HCT116 (cell line): ENCODE measurements at regions not wholly inside any gene's neighbourhood (a gene's known extent, or its start where the extent isn't known, plus 50 kb on each side); places are given as distances from the start of the nearest gene placed in this dataset.

Source experiments
- ATAC-seq: fragments of 200-7000 bp; cut with Tn5 transposase; 2 replicates; pipeline ENCODE4 v1.9.1; 2020; ENCODE audit warnings: mild to moderate bottlenecking, moderate library complexity
- BruUV-seq: library from RNA; stranded (reverse); fragments of 400-500 nt; replicated peaks from 2 replicates; lab custom pipeline; 2021; lab: Mats Ljungman, UMichigan
- CTCF ChIA-PET: fragments of 300-600 bp; sonication (Branson Sonifier 250); formaldehyde crosslinking; loops from one replicate; lab custom pipeline; 2021; ENCODE audit warnings: antibody characterized with exemption; lab: Charles Lee
- POLR2A ChIA-PET: fragments of 300-600, 350-600 bp; sonication (Branson Sonifier 250); formaldehyde crosslinking; loops from one replicate; lab custom pipeline; 2021; ENCODE audit warnings: antibody characterized with exemption; lab: Charles Lee
- RAD21 ChIA-PET, 2 experiments: fragments of 300-600 bp; sonication (Branson Sonifier 250); formaldehyde crosslinking; loops; one replicate each; lab custom pipeline; 2023; ENCODE audit warnings: low total read pairs in 2 of 2; ENCODE audit not compliant: uncharacterized antibody in 2 of 2, unreplicated experiment in 2 of 2, low non-redundant PET in 1 of 2; lab: Charles Lee
- DNase-seq: peaks from one replicate; pipeline ENCODE4 v3.0.0-alpha.2; 2010; ENCODE audit warnings: low read depth, low spot score
- H2AFZ ChIP-seq: fragments of 200-600 bp; shearing (Covaris generic), sonication (generic); 2 replicates; pipeline ENCODE4 v1.6.1; 2017; ENCODE audit warnings: low read depth, mixed run types, mixed read lengths, antibody characterized with exemption, low read length; ENCODE audit not compliant: poor library complexity, severe bottlenecking
- H3K27ac ChIP-seq: 2 replicates; pipeline ENCODE4 v1.5.1; 2012; ENCODE audit warnings: low read depth, low read length
- H3K27me3 ChIP-seq: fragments of 200-600 bp; sonication (generic); 2 replicates; pipeline ENCODE4 v1.6.1; 2016; ENCODE audit warnings: mixed run types, low read length, mixed read lengths; ENCODE audit not compliant: insufficient read depth
- H3K36me3 ChIP-seq, 2 experiments: fragments of 200-500 bp in 1 of 2; fragments of 200-600 bp in 1 of 2; sonication (Bioruptor generic) in 1 of 2; sonication (generic) in 1 of 2; 2 replicates each; pipeline versions ENCODE4 v1.5.1 to v1.6.1; 2014 to 2016; ENCODE audit warnings: low read length in 2 of 2, inconsistent platforms in 1 of 2, mixed read lengths in 1 of 2, mixed run types in 1 of 2; ENCODE audit not compliant: insufficient read depth in 2 of 2, control insufficient read depth in 1 of 2
- H3K4me1 ChIP-seq, 2 experiments: fragments of 200-600 bp in 1 of 2; sonication (generic) in 1 of 2; 2 replicates each; pipeline versions ENCODE4 v1.5.1 to v1.6.1; 2012 to 2017; ENCODE audit warnings: low read length in 2 of 2, inconsistent platforms in 1 of 2, mild to moderate bottlenecking in 1 of 2, mixed read lengths in 1 of 2, mixed run types in 1 of 2, moderate library complexity in 1 of 2; ENCODE audit not compliant: insufficient read depth in 2 of 2, control insufficient read depth in 1 of 2
- H3K4me2 ChIP-seq: fragments of 200-600 bp; sonication (generic); 2 replicates; pipeline ENCODE4 v1.6.1; 2017; ENCODE audit warnings: mixed run types, low read length, mixed read lengths
- H3K4me3 ChIP-seq, 2 experiments: fragments of 200-600 bp in 1 of 2; sonication (generic) in 1 of 2; replicated peaks in 1 of 2; 2 replicates each; pipeline ENCODE4 v1.5.1; 2011 to 2016; ENCODE audit warnings: low read length in 2 of 2, control low read depth in 1 of 2, low read depth in 1 of 2, mild to moderate bottlenecking in 1 of 2, mixed read lengths in 1 of 2, mixed run types in 1 of 2
- H3K79me2 ChIP-seq: fragments of 200-600 bp; sonication (generic); 2 replicates; pipeline ENCODE4 v1.6.1; 2017; ENCODE audit warnings: mild to moderate bottlenecking, mixed run types, low read length, moderate library complexity, mixed read lengths; ENCODE audit not compliant: insufficient read depth
- H3K9ac ChIP-seq: fragments of 200-600 bp; sonication (generic); 2 replicates; pipeline ENCODE4 v1.6.1; 2016; ENCODE audit warnings: low read length, mixed read lengths
- H3K9me2 ChIP-seq: fragments of 200-600 bp; sonication (generic), shearing (Covaris generic); 2 replicates; pipeline ENCODE4 v1.6.1; 2017; ENCODE audit warnings: mixed run types, mild to moderate bottlenecking, moderate library complexity; ENCODE audit not compliant: insufficient read depth
- H3K9me3 ChIP-seq, 2 experiments: fragments of 200-500 bp in 1 of 2; fragments of 200-600 bp in 1 of 2; sonication (Bioruptor generic) in 1 of 2; sonication (generic) in 1 of 2; 2 replicates each; pipeline ENCODE4 v1.6.1; 2014 to 2017; ENCODE audit warnings: low read length in 2 of 2, mixed read lengths in 2 of 2, inconsistent platforms in 1 of 2, low read depth in 1 of 2, mild to moderate bottlenecking in 1 of 2, mixed run types in 1 of 2, moderate library complexity in 1 of 2; ENCODE audit not compliant: control insufficient read depth in 1 of 2, insufficient read depth in 1 of 2
- H4K20me1 ChIP-seq: fragments of 200-600 bp; sonication (generic), shearing (Covaris generic); 2 replicates; pipeline ENCODE4 v1.6.1; 2017; ENCODE audit warnings: mixed run types, mild to moderate bottlenecking, moderate library complexity; ENCODE audit not compliant: insufficient read depth
- CBX3 ChIP-seq: IDR thresholded peaks from 2 replicates; pipeline ENCODE4 v1.6.1; 2012; ENCODE audit warnings: low read depth
- CEBPB ChIP-seq: IDR thresholded peaks from 2 replicates; pipeline ENCODE4 v1.6.1; 2012; ENCODE audit warnings: low read depth
- JUND ChIP-seq: IDR thresholded peaks from 2 replicates; pipeline ENCODE4 v1.6.1; 2012
- POLR2AphosphoS5 ChIP-seq: IDR thresholded peaks from 2 replicates; pipeline ENCODE4 v1.6.1; 2011; ENCODE audit warnings: mild to moderate bottlenecking, low read depth, low read length, moderate library complexity
- RAD21 ChIP-seq: IDR thresholded peaks from 2 replicates; pipeline ENCODE4 v1.6.1; 2012; ENCODE audit warnings: low read depth, mild to moderate bottlenecking
- TCF7L2 ChIP-seq: IDR thresholded peaks from 2 replicates; pipeline ENCODE4 v1.7.0; 2011; ENCODE audit warnings: borderline replicate concordance, inconsistent platforms; ENCODE audit not compliant: insufficient read depth, insufficient read length; ENCODE audit errors: extremely low read depth
- ZFX ChIP-seq: fragments of 450-650 bp; IDR thresholded peaks from 2 replicates; pipeline ENCODE4 v1.6.1; 2017
- ZNF274 ChIP-seq: fragments of 200-500 bp; sonication (Bioruptor generic); IDR thresholded peaks from 2 replicates; pipeline ENCODE4 v1.6.1; 2014; ENCODE audit warnings: mild to moderate bottlenecking, low read depth, low read length, inconsistent platforms
- intact Hi-C: fragments of 100-400 bp; cut with micrococcal nuclease; formaldehyde crosslinking; loops from 2 replicates; pipeline ENCODE4 v1.10.0; 2022
- TF ChIP-seq, protein P1 (sequence below), 3 experiments: fragments of 200-600 bp in 1 of 3; sonication (generic) in 1 of 3; IDR thresholded peaks in 2 of 3; conservative IDR thresholded peaks in 1 of 3; 2 replicates each; pipeline ENCODE4 v1.5.1; 2012 to 2017; ENCODE audit warnings: low read depth in 2 of 3, low read length in 2 of 3, antibody characterized with exemption in 1 of 3, borderline replicate concordance in 1 of 3, control low read depth in 1 of 3, mild to moderate bottlenecking in 1 of 3, mixed read lengths in 1 of 3, mixed run types in 1 of 3, moderate library complexity in 1 of 3; ENCODE audit not compliant: insufficient read depth in 1 of 3
- TF ChIP-seq, protein P2 (sequence below): IDR thresholded peaks from 2 replicates; pipeline ENCODE4 v1.6.1; 2012
- TF ChIP-seq, protein P3 (sequence below): IDR thresholded peaks from 2 replicates; pipeline ENCODE4 v1.6.1; 2012

DNA sequence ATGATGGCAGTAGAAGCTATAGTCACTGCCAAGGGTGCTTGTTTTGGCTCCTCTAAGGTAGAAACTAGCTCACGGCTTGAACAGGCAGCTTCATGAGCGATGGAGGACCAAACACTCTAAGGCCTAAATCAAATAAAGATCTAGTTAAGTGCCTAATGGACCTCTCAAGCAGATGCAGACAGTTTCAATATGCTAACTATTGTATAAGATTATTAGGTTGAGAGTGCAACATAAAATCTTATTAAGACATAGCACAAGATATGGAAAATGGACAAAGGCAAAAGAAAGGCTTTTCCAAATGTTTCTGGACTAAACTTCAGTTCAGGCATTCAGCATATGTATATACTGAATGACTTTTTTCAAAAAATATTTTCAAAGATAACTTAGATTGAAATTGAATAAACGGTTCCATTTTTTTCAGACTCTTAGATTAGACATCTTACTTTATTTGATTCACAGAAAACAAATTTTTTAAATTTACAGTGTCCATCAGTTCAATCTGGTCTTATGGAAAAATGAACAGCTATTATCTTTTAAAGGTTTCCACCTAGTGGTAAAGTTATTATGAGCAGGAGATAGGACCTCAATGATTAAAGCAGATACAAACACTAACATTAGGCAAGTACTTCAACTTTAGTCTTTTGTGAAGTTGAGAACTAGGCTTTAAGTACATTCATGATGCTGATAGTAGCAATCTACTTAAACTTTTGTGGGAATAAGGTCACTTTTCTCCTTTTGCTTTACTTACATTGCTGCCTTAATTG is 1167.7 kb downstream of the MAT2B start:
- CTCF ChIA-PET = no interaction called here
- no peak overlapping the region for H3K27ac ChIP-seq
- no peaks in the 10 kb centered on the region for H4K20me1 ChIP-seq
- no peak for ATAC-seq
- POLR2A ChIA-PET = no interaction called here
- no peak overlapping the region for H3K4me2 ChIP-seq
- peaks cover 0 to 5% of the 10 kb centered on the region in 2 experiments; a peak in 2 of 4 replicates for H3K9me3 ChIP-seq
- H3K9ac ChIP-seq = no peak overlapping the region
- no peak for DNase-seq
- H3K4me3 ChIP-seq = no peak overlapping the region
- no peaks in the 10 kb centered on the region for H3K27me3 ChIP-seq
- H3K4me1 ChIP-seq = no peaks in the 10 kb centered on the region
- no peak overlapping the region for H2AFZ ChIP-seq
- H3K9me2 ChIP-seq = no peaks in the 10 kb centered on the region
- no peaks in the 10 kb centered on the region for H3K79me2 ChIP-seq
- no peaks in the 10 kb centered on the region for H3K36me3 ChIP-seq
- TF ChIP-seq, protein P1, sequence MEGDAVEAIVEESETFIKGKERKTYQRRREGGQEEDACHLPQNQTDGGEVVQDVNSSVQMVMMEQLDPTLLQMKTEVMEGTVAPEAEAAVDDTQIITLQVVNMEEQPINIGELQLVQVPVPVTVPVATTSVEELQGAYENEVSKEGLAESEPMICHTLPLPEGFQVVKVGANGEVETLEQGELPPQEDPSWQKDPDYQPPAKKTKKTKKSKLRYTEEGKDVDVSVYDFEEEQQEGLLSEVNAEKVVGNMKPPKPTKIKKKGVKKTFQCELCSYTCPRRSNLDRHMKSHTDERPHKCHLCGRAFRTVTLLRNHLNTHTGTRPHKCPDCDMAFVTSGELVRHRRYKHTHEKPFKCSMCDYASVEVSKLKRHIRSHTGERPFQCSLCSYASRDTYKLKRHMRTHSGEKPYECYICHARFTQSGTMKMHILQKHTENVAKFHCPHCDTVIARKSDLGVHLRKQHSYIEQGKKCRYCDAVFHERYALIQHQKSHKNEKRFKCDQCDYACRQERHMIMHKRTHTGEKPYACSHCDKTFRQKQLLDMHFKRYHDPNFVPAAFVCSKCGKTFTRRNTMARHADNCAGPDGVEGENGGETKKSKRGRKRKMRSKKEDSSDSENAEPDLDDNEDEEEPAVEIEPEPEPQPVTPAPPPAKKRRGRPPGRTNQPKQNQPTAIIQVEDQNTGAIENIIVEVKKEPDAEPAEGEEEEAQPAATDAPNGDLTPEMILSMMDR (IDR thresholded peaks at IDR 0.05 in 2 of 3, conservative IDR thresholded peaks at IDR 0.05 in 1 of 3; ENCODE audit: borderline replicate concordance in 1 of 3, insufficient read depth in 1 of 3, low read depth in 2 of 3, low read length in 2 of 3) = peak in 1 of 3 experiments; percentile 4; a peak in 2 of 6 replicates
- TF ChIP-seq, protein P2, sequence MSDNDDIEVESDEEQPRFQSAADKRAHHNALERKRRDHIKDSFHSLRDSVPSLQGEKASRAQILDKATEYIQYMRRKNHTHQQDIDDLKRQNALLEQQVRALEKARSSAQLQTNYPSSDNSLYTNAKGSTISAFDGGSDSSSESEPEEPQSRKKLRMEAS = no peak
- TF ChIP-seq CEBPB = no peak
- TF ChIP-seq, all 23 proteins: peak for 1
- BruUV-seq = no TSS peak
- intact Hi-C loops = no loop called here
- RAD21 ChIA-PET = no interaction called here

DNA sequence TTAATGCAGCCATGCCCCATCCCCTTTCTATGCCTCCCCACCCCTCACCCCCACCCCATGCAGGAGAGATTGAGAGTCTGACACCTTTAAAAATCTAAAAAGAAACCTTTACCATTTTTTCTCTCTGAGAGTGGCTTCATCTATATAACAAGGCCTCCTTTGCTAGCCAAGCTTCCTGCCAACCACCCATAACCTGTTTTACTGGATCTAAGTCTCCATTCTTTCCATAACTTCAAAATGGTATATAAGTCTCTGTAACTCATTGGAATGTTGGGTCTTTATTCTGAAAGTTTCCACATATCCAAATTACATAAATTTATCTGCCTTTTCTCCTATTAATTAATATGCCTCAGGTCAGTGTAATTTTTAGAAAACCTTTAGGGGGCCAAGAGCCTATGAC is 1174.0 kb downstream of the MAT2B start:
- Histone ChIP-seq H3K27me3 (no peaks in the 10 kb centered on the region), H3K4me3 (no peak overlapping the region), H3K36me3 (no peaks in the 10 kb centered on the region), H2AFZ (no peak overlapping the region), H3K9me2 (no peaks in the 10 kb centered on the region), H3K9me3 (peaks cover 7 to 8% of the 10 kb centered on the region in 2 experiments; a peak in 2 of 4 replicates), H3K27ac (no peak overlapping the region), H3K4me2 (no peak overlapping the region), H3K4me1 (no peaks in the 10 kb centered on the region), H3K9ac (no peak overlapping the region), H3K79me2 (no peaks in the 10 kb centered on the region), H4K20me1 (no peaks in the 10 kb centered on the region)
- intact Hi-C loops = no loop called here
- ATAC-seq (no peak), DNase-seq (no peak)
- ChIA-PET CTCF (no interaction called here), POLR2A (no interaction called here), RAD21 (no interaction called here)
- no peak for TF ChIP-seq JUND
- no peak for TF ChIP-seq CBX3
- TF ChIP-seq, protein P3, sequence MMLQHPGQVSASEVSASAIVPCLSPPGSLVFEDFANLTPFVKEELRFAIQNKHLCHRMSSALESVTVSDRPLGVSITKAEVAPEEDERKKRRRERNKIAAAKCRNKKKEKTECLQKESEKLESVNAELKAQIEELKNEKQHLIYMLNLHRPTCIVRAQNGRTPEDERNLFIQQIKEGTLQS = no peak
- no peak for TF ChIP-seq POLR2AphosphoS5
- TF ChIP-seq, protein P2 = no peak
- no peak for TF ChIP-seq RAD21
- no peak for TF ChIP-seq ZNF274
- no peak for TF ChIP-seq CEBPB
- TF ChIP-seq TCF7L2 = no peak
- no peak for TF ChIP-seq ZFX
- no TSS peak for BruUV-seq
